Gastrocnemius medialis (tissue), 4 donors: ENCODE measurements at regions not wholly inside any gene's neighbourhood (a gene's known extent, or its start where the extent isn't known, plus 50 kb on each side); places are given as distances from the start of the nearest gene placed in this dataset.

Experiments used
- POLR2A ChIP-seq, 2 donors: fragments of 450-650 bp; IDR thresholded peaks; one replicate each; pipeline ENCODE4 v1.6.1; 2017; ENCODE audit warnings: antibody characterized with exemption in 2 of 2, mild to moderate bottlenecking in 2 of 2, moderate library complexity in 2 of 2
- TF ChIP-seq, protein P1 (sequence below), 5 experiments: fragments of 450-650 bp in 3 of 5; fragments of 200-600 bp in 2 of 5; sonication (generic) in 2 of 5; IDR thresholded peaks in 4 of 5; conservative IDR thresholded peaks in 1 of 5; 1 replicate in 4 of 5; 2 replicates in 1 of 5; pipeline ENCODE4 v1.5.1; 2016 to 2019; ENCODE audit warnings: antibody characterized with exemption in 5 of 5, mild to moderate bottlenecking in 3 of 5, moderate library complexity in 3 of 5

DNA sequence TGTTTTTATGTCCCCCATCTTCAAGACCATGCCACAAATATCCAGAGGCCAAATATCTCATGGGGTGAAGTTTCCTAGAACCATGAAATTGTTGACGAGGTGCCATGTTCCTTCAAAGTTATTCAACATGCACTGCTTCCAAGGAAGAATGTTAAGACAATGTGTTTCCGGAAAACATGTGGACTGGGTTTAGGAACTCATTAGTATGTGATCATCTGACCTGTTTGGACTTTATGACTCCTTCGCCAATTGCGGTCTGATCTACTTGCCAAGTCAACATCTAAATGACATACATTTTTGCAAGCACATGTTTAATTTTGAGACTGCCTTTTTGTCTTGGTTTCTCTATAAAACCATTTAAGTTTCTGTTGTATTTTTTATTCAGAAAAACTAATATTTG lies 234.8 kb downstream of the MAF start:
- TF ChIP-seq, protein P1, sequence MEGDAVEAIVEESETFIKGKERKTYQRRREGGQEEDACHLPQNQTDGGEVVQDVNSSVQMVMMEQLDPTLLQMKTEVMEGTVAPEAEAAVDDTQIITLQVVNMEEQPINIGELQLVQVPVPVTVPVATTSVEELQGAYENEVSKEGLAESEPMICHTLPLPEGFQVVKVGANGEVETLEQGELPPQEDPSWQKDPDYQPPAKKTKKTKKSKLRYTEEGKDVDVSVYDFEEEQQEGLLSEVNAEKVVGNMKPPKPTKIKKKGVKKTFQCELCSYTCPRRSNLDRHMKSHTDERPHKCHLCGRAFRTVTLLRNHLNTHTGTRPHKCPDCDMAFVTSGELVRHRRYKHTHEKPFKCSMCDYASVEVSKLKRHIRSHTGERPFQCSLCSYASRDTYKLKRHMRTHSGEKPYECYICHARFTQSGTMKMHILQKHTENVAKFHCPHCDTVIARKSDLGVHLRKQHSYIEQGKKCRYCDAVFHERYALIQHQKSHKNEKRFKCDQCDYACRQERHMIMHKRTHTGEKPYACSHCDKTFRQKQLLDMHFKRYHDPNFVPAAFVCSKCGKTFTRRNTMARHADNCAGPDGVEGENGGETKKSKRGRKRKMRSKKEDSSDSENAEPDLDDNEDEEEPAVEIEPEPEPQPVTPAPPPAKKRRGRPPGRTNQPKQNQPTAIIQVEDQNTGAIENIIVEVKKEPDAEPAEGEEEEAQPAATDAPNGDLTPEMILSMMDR (IDR thresholded peaks at IDR 0.05 in 4 of 5, conservative IDR thresholded peaks at IDR 0.05 in 1 of 5) = no peak
- no peak for TF ChIP-seq POLR2A (IDR thresholded peaks at IDR 0.05)
